Chondrocyte (in vitro differentiated cells): ENCODE measurements at regions not wholly inside any gene's neighbourhood (a gene's known extent, or its start where the extent isn't known, plus 50 kb on each side); places are given as distances from the start of the nearest gene placed in this dataset.

Source experiments
- DNase-seq: peaks from one replicate; pipeline ENCODE4 v3.0.0; 2021; ENCODE audit warnings: mixed read lengths, low spot score
- H3K27ac Mint-ChIP-seq: one replicate; pipeline ENCODE4 v1.8.0; 2021; ENCODE audit warnings: mild to moderate bottlenecking, moderate library complexity, mixed read lengths; ENCODE audit not compliant: unreplicated experiment
- H3K27me3 Mint-ChIP-seq: 2 replicates; pipeline ENCODE4 v1.8.0; 2021; ENCODE audit warnings: low read depth, mixed read lengths
- H3K36me3 Mint-ChIP-seq: 2 replicates; pipeline ENCODE4 v1.8.0; 2021; ENCODE audit warnings: low read depth, mixed read lengths
- H3K4me1 Mint-ChIP-seq: 2 replicates; pipeline ENCODE4 v1.8.0; 2021; ENCODE audit warnings: low read depth, mild to moderate bottlenecking, mixed read lengths
- H3K4me3 Mint-ChIP-seq: one replicate; pipeline ENCODE4 v1.8.0; 2021; ENCODE audit warnings: mild to moderate bottlenecking, moderate library complexity, mixed read lengths; ENCODE audit not compliant: unreplicated experiment
- H3K9me3 Mint-ChIP-seq: 2 replicates; pipeline ENCODE4 v1.8.0; 2021; ENCODE audit warnings: low read depth, mixed read lengths
- TF ChIP-seq, protein P1 (sequence below): fragments of 200-600 bp; sonication (generic); IDR thresholded peaks from 2 replicates; pipeline ENCODE4 v1.5.0; 2021; ENCODE audit warnings: antibody characterized with exemption, mild to moderate bottlenecking, moderate library complexity

GRCh38 chr2:226207671-226208070, 591.9 kb downstream of the IRS1 start:
- Mint-ChIP-seq H3K36me3 (no peaks in the 10 kb centered on the region), H3K4me1 (peaks cover 5% of the 10 kb centered on the region), H3K27ac (no peak overlapping the region), H3K4me3 (no peak overlapping the region), H3K9me3 (no peaks in the 10 kb centered on the region), H3K27me3 (no peaks in the 10 kb centered on the region)
- TF ChIP-seq, protein P1, sequence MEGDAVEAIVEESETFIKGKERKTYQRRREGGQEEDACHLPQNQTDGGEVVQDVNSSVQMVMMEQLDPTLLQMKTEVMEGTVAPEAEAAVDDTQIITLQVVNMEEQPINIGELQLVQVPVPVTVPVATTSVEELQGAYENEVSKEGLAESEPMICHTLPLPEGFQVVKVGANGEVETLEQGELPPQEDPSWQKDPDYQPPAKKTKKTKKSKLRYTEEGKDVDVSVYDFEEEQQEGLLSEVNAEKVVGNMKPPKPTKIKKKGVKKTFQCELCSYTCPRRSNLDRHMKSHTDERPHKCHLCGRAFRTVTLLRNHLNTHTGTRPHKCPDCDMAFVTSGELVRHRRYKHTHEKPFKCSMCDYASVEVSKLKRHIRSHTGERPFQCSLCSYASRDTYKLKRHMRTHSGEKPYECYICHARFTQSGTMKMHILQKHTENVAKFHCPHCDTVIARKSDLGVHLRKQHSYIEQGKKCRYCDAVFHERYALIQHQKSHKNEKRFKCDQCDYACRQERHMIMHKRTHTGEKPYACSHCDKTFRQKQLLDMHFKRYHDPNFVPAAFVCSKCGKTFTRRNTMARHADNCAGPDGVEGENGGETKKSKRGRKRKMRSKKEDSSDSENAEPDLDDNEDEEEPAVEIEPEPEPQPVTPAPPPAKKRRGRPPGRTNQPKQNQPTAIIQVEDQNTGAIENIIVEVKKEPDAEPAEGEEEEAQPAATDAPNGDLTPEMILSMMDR: no peak
- no peak for DNase-seq

GRCh38 chr2:226199555-226199954, 600.1 kb downstream of the IRS1 start:
- TF ChIP-seq, protein P1: no peak
- Mint-ChIP-seq H3K36me3 (no peaks in the 10 kb centered on the region), H3K4me3 (no peak overlapping the region), H3K27ac (no peak overlapping the region), H3K27me3 (no peaks in the 10 kb centered on the region), H3K9me3 (no peaks in the 10 kb centered on the region), H3K4me1 (no peaks in the 10 kb centered on the region)
- DNase-seq: no peak

- H3K4me3 Mint-ChIP-seq: no peak overlapping the region
- TF ChIP-seq, protein P1: no peak
- no peak overlapping the region for H3K27ac Mint-ChIP-seq
- no peaks in the 10 kb centered on the region for H3K4me1 Mint-ChIP-seq
- no peaks in the 10 kb centered on the region for H3K36me3 Mint-ChIP-seq
- H3K9me3 Mint-ChIP-seq: no peaks in the 10 kb centered on the region
- H3K27me3 Mint-ChIP-seq: no peaks in the 10 kb centered on the region
- no peak for DNase-seq
These were observed 600.7 kb downstream of the IRS1 start for GRCh38 chr2:226198956-226199355.

GRCh38 chr2:226190479-226191252, 609.0 kb downstream of the IRS1 start:
- no peak for DNase-seq
- H3K4me3 Mint-ChIP-seq: no peak overlapping the region
- peaks cover 22% of the 10 kb centered on the region for H3K4me1 Mint-ChIP-seq
- TF ChIP-seq, protein P1: no peak
- peaks cover 2% of the 10 kb centered on the region for H3K9me3 Mint-ChIP-seq
- H3K27ac Mint-ChIP-seq: no peak overlapping the region
- H3K27me3 Mint-ChIP-seq: no peaks in the 10 kb centered on the region
- H3K36me3 Mint-ChIP-seq: no peaks in the 10 kb centered on the region

GRCh38 chr2:226189061-226189460, 610.6 kb downstream of the IRS1 start:
- Mint-ChIP-seq H3K36me3 (no peaks in the 10 kb centered on the region), H3K4me1 (peaks cover 34% of the 10 kb centered on the region), H3K27ac (no peak overlapping the region), H3K9me3 (peaks cover 2% of the 10 kb centered on the region), H3K27me3 (no peaks in the 10 kb centered on the region), H3K4me3 (no peak overlapping the region)
- TF ChIP-seq, protein P1: no peak
- no peak for DNase-seq
